Lower leg skin (tissue), 3 donors: ENCODE measurements at regions not wholly inside any gene's neighbourhood (a gene's known extent, or its start where the extent isn't known, plus 50 kb on each side); places are given as distances from the start of the nearest gene placed in this dataset.

ENCODE experiments used
- POLR2A ChIP-seq, 2 donors: fragments of 450-650 bp; IDR thresholded peaks; one replicate each; pipeline ENCODE4 v1.6.1; 2016 to 2017; ENCODE audit warnings: antibody characterized with exemption in 2 of 2, mild to moderate bottlenecking in 1 of 2, moderate library complexity in 1 of 2
- TF ChIP-seq, protein P1 (sequence below), 3 donors: fragments of 450-650 bp; IDR thresholded peaks; one replicate each; pipeline ENCODE4 v1.5.1; 2016; ENCODE audit warnings: antibody characterized with exemption in 3 of 3, mild to moderate bottlenecking in 3 of 3, moderate library complexity in 2 of 3

DNA sequence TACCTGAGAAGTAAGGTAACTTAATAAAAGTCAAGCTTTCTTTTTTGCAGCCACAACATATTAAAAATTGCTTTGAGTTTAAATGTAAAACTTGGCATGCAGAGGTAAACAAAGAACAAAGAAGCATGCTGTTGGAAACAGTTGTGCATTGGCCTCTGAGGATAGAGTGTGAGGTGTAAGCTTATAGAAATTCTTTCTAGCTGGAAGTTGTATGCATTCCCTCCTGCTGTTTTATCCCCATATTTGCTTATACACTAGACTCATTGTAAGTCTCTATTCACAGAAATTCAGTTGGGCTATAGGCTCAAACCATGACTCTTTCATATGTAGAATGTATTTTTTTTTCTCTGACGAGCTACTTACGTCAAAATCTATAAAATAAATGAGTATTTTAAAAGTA, 316.3 kb downstream of the SLC6A15 start:
- TF ChIP-seq, protein P1, sequence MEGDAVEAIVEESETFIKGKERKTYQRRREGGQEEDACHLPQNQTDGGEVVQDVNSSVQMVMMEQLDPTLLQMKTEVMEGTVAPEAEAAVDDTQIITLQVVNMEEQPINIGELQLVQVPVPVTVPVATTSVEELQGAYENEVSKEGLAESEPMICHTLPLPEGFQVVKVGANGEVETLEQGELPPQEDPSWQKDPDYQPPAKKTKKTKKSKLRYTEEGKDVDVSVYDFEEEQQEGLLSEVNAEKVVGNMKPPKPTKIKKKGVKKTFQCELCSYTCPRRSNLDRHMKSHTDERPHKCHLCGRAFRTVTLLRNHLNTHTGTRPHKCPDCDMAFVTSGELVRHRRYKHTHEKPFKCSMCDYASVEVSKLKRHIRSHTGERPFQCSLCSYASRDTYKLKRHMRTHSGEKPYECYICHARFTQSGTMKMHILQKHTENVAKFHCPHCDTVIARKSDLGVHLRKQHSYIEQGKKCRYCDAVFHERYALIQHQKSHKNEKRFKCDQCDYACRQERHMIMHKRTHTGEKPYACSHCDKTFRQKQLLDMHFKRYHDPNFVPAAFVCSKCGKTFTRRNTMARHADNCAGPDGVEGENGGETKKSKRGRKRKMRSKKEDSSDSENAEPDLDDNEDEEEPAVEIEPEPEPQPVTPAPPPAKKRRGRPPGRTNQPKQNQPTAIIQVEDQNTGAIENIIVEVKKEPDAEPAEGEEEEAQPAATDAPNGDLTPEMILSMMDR (IDR thresholded peaks at IDR 0.05): no peak
- TF ChIP-seq POLR2A (IDR thresholded peaks at IDR 0.05): no peak
